ENCODE measurements at regions not wholly inside any gene's neighbourhood (a gene's known extent, or its start where the extent isn't known, plus 50 kb on each side); places are given as distances from the start of the nearest gene placed in this dataset.

- TF ChIP-seq CTCF (IDR thresholded peaks at IDR 0.05), result no peak
Observed at GRCh38 chr9:86703346-86703745, 244.0 kb downstream of the GAS1 start.

GRCh38 chr9:86700629-86701028, 246.7 kb downstream of the GAS1 start:
- no peak for TF ChIP-seq CTCF (IDR thresholded peaks at IDR 0.05)

- no peak for TF ChIP-seq CTCF (IDR thresholded peaks at IDR 0.05)
Observed at GRCh38 chr9:86697999-86698398, 249.3 kb downstream of the GAS1 start.

GRCh38 chr9:86697213-86697612, 250.1 kb downstream of the GAS1 start:
- no peak for TF ChIP-seq CTCF (IDR thresholded peaks at IDR 0.05)

DNA sequence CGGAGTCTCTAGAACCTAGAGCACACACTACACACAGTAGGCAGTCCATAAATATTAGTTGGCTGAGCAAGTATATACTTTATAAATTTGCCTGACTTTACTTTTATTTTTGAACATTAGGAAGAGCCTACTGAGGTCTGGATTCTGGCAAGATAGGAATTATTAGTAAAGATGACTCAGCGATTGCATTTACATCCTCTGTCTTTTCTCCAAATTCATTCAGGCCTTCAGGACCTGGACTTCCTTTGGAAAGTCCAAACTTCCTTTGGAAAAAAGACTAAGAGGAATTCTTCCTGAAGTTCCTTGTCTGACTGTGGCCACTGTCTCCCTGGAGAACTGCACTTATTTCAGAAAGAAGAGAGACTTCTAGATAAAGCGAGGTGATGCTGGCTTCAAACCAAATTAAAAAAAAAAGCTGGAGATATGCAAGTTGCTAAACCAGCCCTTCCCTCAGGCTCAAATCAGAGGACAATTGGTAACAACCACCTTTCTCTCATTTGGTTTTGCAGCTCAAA, 251.3 kb downstream of the GAS1 start:
- no peak for TF ChIP-seq CTCF (IDR thresholded peaks at IDR 0.05)

DNA sequence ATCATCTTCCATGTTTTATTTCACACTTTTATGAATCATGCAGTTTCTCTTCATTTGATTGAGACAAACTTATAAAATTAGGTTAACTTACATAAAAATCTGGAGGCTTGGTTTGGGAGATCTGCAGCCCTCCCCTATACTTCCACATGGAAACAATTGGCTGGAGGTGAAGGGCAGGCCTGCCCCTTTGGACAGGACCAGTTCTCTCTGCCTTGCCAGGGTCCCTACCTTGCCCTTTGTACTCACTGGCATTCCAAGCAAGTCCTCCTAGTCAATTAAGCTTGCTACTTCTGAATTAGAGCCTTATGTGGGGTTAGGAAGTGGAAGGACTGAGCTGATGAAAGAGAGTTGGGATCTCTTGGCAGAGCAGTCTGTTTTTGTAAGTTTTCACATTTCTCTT, 257.3 kb downstream of the GAS1 start:
- no peak for TF ChIP-seq CTCF (IDR thresholded peaks at IDR 0.05)

DNA sequence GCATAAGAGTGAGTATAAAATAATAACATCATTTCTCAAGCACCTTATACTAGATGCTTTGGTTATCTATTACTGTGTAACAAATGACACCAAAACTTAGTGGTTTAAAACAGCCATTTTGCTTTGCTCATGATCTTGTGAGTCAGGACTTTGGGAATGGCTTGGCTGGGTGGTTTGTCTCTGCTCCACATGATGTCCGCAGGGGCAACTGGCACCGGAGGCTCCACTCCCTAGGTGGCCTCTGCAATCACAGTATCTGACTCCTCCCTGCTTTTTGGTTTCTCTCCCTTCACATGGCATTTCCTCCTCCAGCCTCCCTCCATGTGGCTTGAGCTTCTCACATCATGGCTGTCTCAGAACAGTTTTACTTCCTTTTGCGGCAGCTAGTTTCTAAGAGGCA, 259.5 kb downstream of the GAS1 start:
- TF ChIP-seq CTCF (IDR thresholded peaks at IDR 0.05), result no peak

- TF ChIP-seq CTCF (IDR thresholded peaks at IDR 0.05), result no peak
Observed at GRCh38 chr9:86685556-86685955, 261.8 kb downstream of the GAS1 start.
